CD14-positive monocyte (primary cell): ENCODE measurements at regions not wholly inside any gene's neighbourhood (a gene's known extent, or its start where the extent isn't known, plus 50 kb on each side); places are given as distances from the start of the nearest gene placed in this dataset.

Source experiments
- DNase-seq, 3 donors: peaks; one replicate each; pipeline ENCODE4 v3.0.0-alpha.2; 2011 to 2022
- H2AFZ ChIP-seq: 2 replicates; pipeline ENCODE4 v1.6.0; 2012; ENCODE audit warnings: mild to moderate bottlenecking, low read depth, low read length, inconsistent platforms; ENCODE audit not compliant: insufficient read depth, poor library complexity, severe bottlenecking
- H3K27ac ChIP-seq, 2 donors: 1 replicate in 1 of 2; 2 replicates in 1 of 2; pipeline ENCODE4 v1.5.1; 2012 to 2013; ENCODE audit warnings: low read length in 2 of 2, control low read depth in 1 of 2, inconsistent platforms in 1 of 2, low read depth in 1 of 2, mild to moderate bottlenecking in 1 of 2
- H3K27me3 ChIP-seq, 2 donors: one replicate each; pipeline versions ENCODE4 v1.6.0 to v1.6.1; 2011 to 2013; ENCODE audit warnings: low read length in 2 of 2; ENCODE audit not compliant: control insufficient read depth in 2 of 2, insufficient read depth in 2 of 2
- H3K36me3 ChIP-seq, 2 donors: replicated peaks in 1 of 2; 1 replicate in 1 of 2; 2 replicates in 1 of 2; pipeline versions ENCODE4 v1.5.1 to v1.6.1; 2012 to 2013; ENCODE audit warnings: low read length in 2 of 2, control low read depth in 1 of 2, inconsistent platforms in 1 of 2, mild to moderate bottlenecking in 1 of 2; ENCODE audit not compliant: insufficient read depth in 2 of 2, control insufficient read depth in 1 of 2
- H3K4me1 ChIP-seq, 2 donors: 1 replicate in 1 of 2; 2 replicates in 1 of 2; pipeline versions ENCODE4 v1.5.1 to v1.6.1; 2012 to 2013; ENCODE audit warnings: low read length in 2 of 2, control low read depth in 1 of 2, inconsistent platforms in 1 of 2, mild to moderate bottlenecking in 1 of 2, moderate library complexity in 1 of 2; ENCODE audit not compliant: insufficient read depth in 2 of 2, control insufficient read depth in 1 of 2
- H3K4me2 ChIP-seq: replicated peaks from 2 replicates; pipeline ENCODE3; 2012; ENCODE audit warnings: low read length, moderate library complexity, mild to moderate bottlenecking; ENCODE audit not compliant: poor library complexity, severe bottlenecking; ENCODE audit errors: extremely low read depth
- H3K4me3 ChIP-seq, 3 experiments: fragments of 200-600 bp in 1 of 3; sonication (generic) in 1 of 3; replicated peaks in 1 of 3; 1 replicate in 2 of 3; 2 replicates in 1 of 3; pipeline ENCODE4 v1.5.1; 2011 to 2013; ENCODE audit warnings: low read length in 3 of 3, mild to moderate bottlenecking in 3 of 3, control low read depth in 2 of 3, low read depth in 2 of 3, inconsistent platforms in 1 of 3, moderate library complexity in 1 of 3
- H3K79me2 ChIP-seq: 2 replicates; pipeline ENCODE4 v1.6.0; 2012; ENCODE audit warnings: mild to moderate bottlenecking, control low read depth, inconsistent platforms, low read length, moderate library complexity; ENCODE audit not compliant: insufficient read depth
- H3K9ac ChIP-seq: 2 replicates; pipeline ENCODE4 v1.6.0; 2017; ENCODE audit warnings: low read length, mild to moderate bottlenecking; ENCODE audit not compliant: insufficient read depth, poor library complexity, severe bottlenecking
- H3K9me3 ChIP-seq, 2 donors: replicated peaks in 1 of 2; 1 replicate in 1 of 2; 2 replicates in 1 of 2; pipeline versions ENCODE4 v1.5.1 to v1.6.1; 2012 to 2013; ENCODE audit warnings: low read length in 2 of 2, control low read depth in 1 of 2; ENCODE audit not compliant: control insufficient read depth in 1 of 2, insufficient read depth in 1 of 2
- H4K20me1 ChIP-seq: 2 replicates; pipeline ENCODE4 v1.6.0; 2012; ENCODE audit warnings: mild to moderate bottlenecking, low read length, control low read depth, moderate library complexity; ENCODE audit not compliant: insufficient read depth
- H3K27ac Mint-ChIP-seq, 7 donors: one replicate each; pipeline ENCODE4 v1.8.0; 2020; ENCODE audit warnings: mild to moderate bottlenecking in 7 of 7, mixed read lengths in 7 of 7, moderate library complexity in 6 of 7, inconsistent platforms in 2 of 7
- H3K27me3 Mint-ChIP-seq, 3 donors: one replicate each; pipeline ENCODE4 v1.8.0; 2021 to 2022; ENCODE audit warnings: low read depth in 3 of 3, mild to moderate bottlenecking in 3 of 3, mixed read lengths in 3 of 3, moderate library complexity in 3 of 3, inconsistent platforms in 1 of 3
- H3K36me3 Mint-ChIP-seq, 2 donors: one replicate each; pipeline ENCODE4 v1.8.0; 2020; ENCODE audit warnings: mixed read lengths in 2 of 2, inconsistent platforms in 1 of 2, mild to moderate bottlenecking in 1 of 2
- H3K4me1 Mint-ChIP-seq: one replicate; pipeline ENCODE4 v1.8.0; 2020; ENCODE audit warnings: mild to moderate bottlenecking, mixed read lengths
- H3K4me3 Mint-ChIP-seq, 2 donors: one replicate each; pipeline ENCODE4 v1.8.0; 2020; ENCODE audit warnings: mild to moderate bottlenecking in 2 of 2, mixed read lengths in 2 of 2, moderate library complexity in 1 of 2
- H3K9me3 Mint-ChIP-seq, 7 donors: one replicate each; pipeline ENCODE4 v1.8.0; 2020 to 2022; ENCODE audit warnings: mixed read lengths in 7 of 7, mild to moderate bottlenecking in 6 of 7, moderate library complexity in 6 of 7, inconsistent platforms in 2 of 7
- CTCF ChIP-seq: fragments of 200-600 bp; IDR thresholded peaks from one replicate; pipeline ENCODE4 v1.8.0; 2022; ENCODE audit warnings: antibody characterized with exemption, mild to moderate bottlenecking
- WGBS: methylation state at CpG from one replicate; pipeline ENCODE4 v1.1.5; 2013; ENCODE audit warnings: missing lambda C conversion rate; ENCODE audit not compliant: insufficient coverage; 5-methylcytosine and 5-hydroxymethylcytosine counted together
- intact Hi-C, 2 donors: fragments of 100-400 bp; cut with micrococcal nuclease; formaldehyde crosslinking; loops; one replicate each; pipeline versions ENCODE4 v1.15.0 to v1.15.1; 2023

GRCh38 chr5:152146566-152146965 lies 221.9 kb upstream of the GLRA1 start:
- no peak for TF ChIP-seq CTCF
- H4K20me1 ChIP-seq: no peaks in the 10 kb centered on the region
- Mint-ChIP-seq H3K9me3 (no peaks in the 10 kb centered on the region), H3K4me3 (no peak overlapping the region), H3K27ac (no peak overlapping the region), H3K27me3 (peaks cover 0 to 2% (median 0%) of the 10 kb centered on the region in 3 donors), H3K4me1 (no peaks in the 10 kb centered on the region), H3K36me3 (no peaks in the 10 kb centered on the region)
- intact Hi-C loops: no loop called here
- H3K4me2 ChIP-seq: no peak overlapping the region
- H3K4me1 ChIP-seq: no peaks in the 10 kb centered on the region
- no peak overlapping the region for H3K27ac ChIP-seq
- no peaks in the 10 kb centered on the region for H3K79me2 ChIP-seq
- no peaks in the 10 kb centered on the region for H3K27me3 ChIP-seq
- H2AFZ ChIP-seq: no peak overlapping the region
- no CpG with 5 or more reads among the region's 8 CpGs for WGBS
- no peak overlapping the region for H3K4me3 ChIP-seq
- H3K9me3 ChIP-seq: no peaks in the 10 kb centered on the region
- DNase-seq: no peak
- no peak overlapping the region for H3K9ac ChIP-seq
- no peaks in the 10 kb centered on the region for H3K36me3 ChIP-seq

GRCh38 chr5:152144556-152144955 lies 219.9 kb upstream of the GLRA1 start:
- no peaks in the 10 kb centered on the region for H3K79me2 ChIP-seq
- H3K27me3 ChIP-seq: no peaks in the 10 kb centered on the region
- H3K27me3 Mint-ChIP-seq: peaks cover 0 to 2% (median 0%) of the 10 kb centered on the region in 3 donors
- H3K9ac ChIP-seq: no peak overlapping the region
- WGBS: 75% methylated on average over 2 of the region's 2 CpGs
- H3K4me3 Mint-ChIP-seq: no peak overlapping the region
- H4K20me1 ChIP-seq: no peaks in the 10 kb centered on the region
- H3K27ac ChIP-seq: no peak overlapping the region
- intact Hi-C loops: no loop called here
- H3K4me3 ChIP-seq: no peak overlapping the region
- no peaks in the 10 kb centered on the region for H3K9me3 ChIP-seq
- H2AFZ ChIP-seq: no peak overlapping the region
- no peaks in the 10 kb centered on the region for H3K36me3 ChIP-seq
- no peaks in the 10 kb centered on the region for H3K36me3 Mint-ChIP-seq
- no peaks in the 10 kb centered on the region for H3K4me1 Mint-ChIP-seq
- TF ChIP-seq CTCF: no peak
- H3K4me1 ChIP-seq: no peaks in the 10 kb centered on the region
- no peak overlapping the region for H3K27ac Mint-ChIP-seq
- DNase-seq: no peak
- H3K9me3 Mint-ChIP-seq: no peaks in the 10 kb centered on the region
- H3K4me2 ChIP-seq: no peak overlapping the region
